HEK293 (cell line): ENCODE measurements at regions not wholly inside any gene's neighbourhood (a gene's known extent, or its start where the extent isn't known, plus 50 kb on each side); places are given as distances from the start of the nearest gene placed in this dataset.

Experiments used
- GFI1B ChIP-seq: fragments of 450-650 bp; formaldehyde crosslinking; IDR thresholded peaks from 2 replicates; pipeline ENCODE4 v1.5.1; 2016; ENCODE audit warnings: missing biosample characterization, missing genetic modification characterization
- PBX3 ChIP-seq: sonication (generic); formaldehyde crosslinking; IDR thresholded peaks from 2 replicates; pipeline ENCODE4 v1.8.1; 2022; ENCODE audit warnings: mild to moderate bottlenecking, moderate library complexity, missing genetic modification reagents
- ZBTB49 ChIP-seq: fragments of 450-650 bp; formaldehyde crosslinking; IDR thresholded peaks from 2 replicates; pipeline ENCODE4 v1.5.1; 2016; ENCODE audit warnings: missing biosample characterization, missing genetic modification characterization, low read depth
- ZFP37 ChIP-seq: fragments of 450-650 bp; formaldehyde crosslinking; IDR thresholded peaks from 2 replicates; pipeline ENCODE4 v1.5.1; 2016; ENCODE audit warnings: missing biosample characterization, missing genetic modification characterization
- ZNF169 ChIP-seq: fragments of 450-650 bp; formaldehyde crosslinking; IDR thresholded peaks from 2 replicates; pipeline ENCODE4 v1.5.1; 2016; ENCODE audit warnings: missing biosample characterization, missing genetic modification characterization
- ZNF292 ChIP-seq: fragments of 450-650 bp; formaldehyde crosslinking; IDR thresholded peaks from 2 replicates; pipeline ENCODE4 v1.5.1; 2016; ENCODE audit warnings: low read depth, missing biosample characterization, missing genetic modification characterization, borderline replicate concordance
- ZNF362 ChIP-seq: fragments of 450-650 bp; formaldehyde crosslinking; IDR thresholded peaks from 2 replicates; pipeline ENCODE4 v1.5.1; 2016; ENCODE audit warnings: missing biosample characterization, missing genetic modification characterization
- ZNF514 ChIP-seq: fragments of 450-650 bp; formaldehyde crosslinking; IDR thresholded peaks from 2 replicates; pipeline ENCODE4 v1.5.1; 2016; ENCODE audit warnings: missing biosample characterization, missing genetic modification characterization
- ZNF785 ChIP-seq: fragments of 450-650 bp; formaldehyde crosslinking; IDR thresholded peaks from 2 replicates; pipeline ENCODE4 v1.5.1; 2016; ENCODE audit warnings: missing biosample characterization, missing genetic modification characterization
- ZNF830 ChIP-seq: fragments of 450-650 bp; IDR thresholded peaks from 2 replicates; pipeline ENCODE4 v1.5.0; 2018; ENCODE audit warnings: missing biosample characterization, missing genetic modification characterization, low read depth, mild to moderate bottlenecking, moderate library complexity
- ZNF837 ChIP-seq: fragments of 450-650 bp; formaldehyde crosslinking; IDR thresholded peaks from 2 replicates; pipeline ENCODE4 v1.5.1; 2016; ENCODE audit warnings: missing biosample characterization, missing genetic modification characterization
- TF ChIP-seq, protein P1 (sequence below): fragments of 450-650 bp; formaldehyde crosslinking; IDR thresholded peaks from 2 replicates; pipeline ENCODE4 v1.5.1; 2016; ENCODE audit warnings: missing biosample characterization, missing genetic modification characterization
- TF ChIP-seq, protein P2 (sequence below): fragments of 450-650 bp; formaldehyde crosslinking; IDR thresholded peaks from 2 replicates; pipeline ENCODE4 v1.5.1; 2017; ENCODE audit warnings: missing biosample characterization, missing genetic modification characterization

DNA sequence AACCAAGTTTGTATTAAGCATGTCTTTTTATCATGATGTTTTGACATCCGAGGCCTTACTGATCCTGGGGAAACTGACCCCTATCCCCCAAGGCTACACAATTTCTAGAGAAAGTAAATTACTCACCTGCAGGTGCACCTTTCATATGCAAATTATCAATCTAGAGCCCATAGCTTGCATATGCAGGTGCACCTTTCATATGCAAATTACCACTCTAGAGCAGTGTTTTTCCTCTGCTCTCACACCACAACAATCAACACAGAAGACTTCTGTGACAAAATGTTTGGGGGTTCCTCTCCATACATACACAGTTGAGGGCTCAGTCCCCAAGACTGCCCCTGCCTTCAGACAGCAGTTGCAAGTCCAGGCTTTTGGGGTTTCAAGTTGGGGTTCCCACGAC, 203.7 kb upstream of the RORB start:
- no peak for TF ChIP-seq ZBTB49 (tag by site-specific recombination)
- TF ChIP-seq ZFP37: no peak
- TF ChIP-seq, protein P1, sequence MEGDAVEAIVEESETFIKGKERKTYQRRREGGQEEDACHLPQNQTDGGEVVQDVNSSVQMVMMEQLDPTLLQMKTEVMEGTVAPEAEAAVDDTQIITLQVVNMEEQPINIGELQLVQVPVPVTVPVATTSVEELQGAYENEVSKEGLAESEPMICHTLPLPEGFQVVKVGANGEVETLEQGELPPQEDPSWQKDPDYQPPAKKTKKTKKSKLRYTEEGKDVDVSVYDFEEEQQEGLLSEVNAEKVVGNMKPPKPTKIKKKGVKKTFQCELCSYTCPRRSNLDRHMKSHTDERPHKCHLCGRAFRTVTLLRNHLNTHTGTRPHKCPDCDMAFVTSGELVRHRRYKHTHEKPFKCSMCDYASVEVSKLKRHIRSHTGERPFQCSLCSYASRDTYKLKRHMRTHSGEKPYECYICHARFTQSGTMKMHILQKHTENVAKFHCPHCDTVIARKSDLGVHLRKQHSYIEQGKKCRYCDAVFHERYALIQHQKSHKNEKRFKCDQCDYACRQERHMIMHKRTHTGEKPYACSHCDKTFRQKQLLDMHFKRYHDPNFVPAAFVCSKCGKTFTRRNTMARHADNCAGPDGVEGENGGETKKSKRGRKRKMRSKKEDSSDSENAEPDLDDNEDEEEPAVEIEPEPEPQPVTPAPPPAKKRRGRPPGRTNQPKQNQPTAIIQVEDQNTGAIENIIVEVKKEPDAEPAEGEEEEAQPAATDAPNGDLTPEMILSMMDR (tag by site-specific recombination): no peak
- no peak for TF ChIP-seq ZNF785 (tag by site-specific recombination)
- TF ChIP-seq, protein P2, sequence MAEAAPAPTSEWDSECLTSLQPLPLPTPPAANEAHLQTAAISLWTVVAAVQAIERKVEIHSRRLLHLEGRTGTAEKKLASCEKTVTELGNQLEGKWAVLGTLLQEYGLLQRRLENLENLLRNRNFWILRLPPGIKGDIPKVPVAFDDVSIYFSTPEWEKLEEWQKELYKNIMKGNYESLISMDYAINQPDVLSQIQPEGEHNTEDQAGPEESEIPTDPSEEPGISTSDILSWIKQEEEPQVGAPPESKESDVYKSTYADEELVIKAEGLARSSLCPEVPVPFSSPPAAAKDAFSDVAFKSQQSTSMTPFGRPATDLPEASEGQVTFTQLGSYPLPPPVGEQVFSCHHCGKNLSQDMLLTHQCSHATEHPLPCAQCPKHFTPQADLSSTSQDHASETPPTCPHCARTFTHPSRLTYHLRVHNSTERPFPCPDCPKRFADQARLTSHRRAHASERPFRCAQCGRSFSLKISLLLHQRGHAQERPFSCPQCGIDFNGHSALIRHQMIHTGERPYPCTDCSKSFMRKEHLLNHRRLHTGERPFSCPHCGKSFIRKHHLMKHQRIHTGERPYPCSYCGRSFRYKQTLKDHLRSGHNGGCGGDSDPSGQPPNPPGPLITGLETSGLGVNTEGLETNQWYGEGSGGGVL (tag by site-specific recombination): no peak
- TF ChIP-seq ZNF169 (tag by site-specific recombination): no peak
- TF ChIP-seq GFI1B (tag by site-specific recombination): no peak
- no peak for TF ChIP-seq PBX3 (CRISPR knock-in tag)
- TF ChIP-seq ZNF362 (tag by site-specific recombination): no peak
- no peak for TF ChIP-seq ZNF514 (tag by site-specific recombination)
- TF ChIP-seq ZNF837: no peak
- TF ChIP-seq ZNF292: no peak
- TF ChIP-seq ZNF830 (tag by site-specific recombination): no peak
